CD4-positive, alpha-beta T cell treated with Interleukin-10 for 1 hour (primary cell): ENCODE measurements at regions not wholly inside any gene's neighbourhood (a gene's known extent, or its start where the extent isn't known, plus 50 kb on each side); places are given as distances from the start of the nearest gene placed in this dataset.
A peak's percentile ranks its signal among the peaks of the same experiment; 100 is the strongest.

Experiments
- DNase-seq: peaks from one replicate; pipeline ENCODE4 v3.0.0-alpha.2; 2020

GRCh38 chr4:123849495-123849894 is 452.9 kb downstream of the SPRY1 start:
- no peak for DNase-seq

GRCh38 chr4:123851521-123851920 is 454.9 kb downstream of the SPRY1 start:
- no peak for DNase-seq

GRCh38 chr4:123853651-123854050 is 457.1 kb downstream of the SPRY1 start:
- DNase-seq, result no peak

GRCh38 chr4:123856689-123857545 is 460.3 kb downstream of the SPRY1 start:
- peak; percentile 2 for DNase-seq

DNA sequence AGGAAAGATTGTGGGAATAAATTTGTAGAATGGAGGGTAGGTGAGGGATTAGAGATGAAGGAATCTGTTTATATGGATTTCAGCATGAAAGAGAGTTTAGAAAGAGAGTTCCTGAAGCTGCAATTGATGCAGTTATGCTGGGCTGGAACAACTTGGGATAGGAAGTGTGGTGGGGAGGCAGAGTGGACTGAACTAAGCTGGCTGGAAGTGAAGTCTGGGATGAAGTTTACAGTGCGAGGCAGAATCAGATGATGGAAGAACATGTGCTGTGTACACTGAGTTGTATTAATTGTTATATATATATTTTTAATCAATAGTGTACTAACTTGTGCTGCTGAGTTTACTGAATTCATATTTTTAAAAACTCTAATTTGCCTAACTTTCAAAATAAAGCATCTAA is 461.9 kb downstream of the SPRY1 start:
- DNase-seq, result no peak

DNA sequence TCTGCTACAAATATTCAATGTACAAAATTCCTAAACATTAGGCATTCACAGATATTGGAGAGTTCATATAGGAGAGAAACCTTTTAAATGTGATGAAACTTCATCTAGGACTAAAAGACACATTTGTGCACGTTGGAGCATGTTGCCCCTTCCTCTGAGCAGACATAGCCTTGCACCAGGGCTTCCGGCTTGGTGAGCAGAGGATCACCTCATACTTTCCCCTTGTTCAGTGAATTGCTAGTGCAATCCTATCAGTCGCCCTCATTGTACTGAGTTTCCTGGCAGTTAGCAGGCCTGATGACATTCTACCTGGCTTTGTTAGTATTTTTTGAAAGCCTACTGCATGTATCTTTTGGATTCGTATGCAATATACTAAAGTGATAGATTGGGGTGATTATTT is 466.2 kb downstream of the SPRY1 start:
- DNase-seq, result no peak

GRCh38 chr4:123866796-123867195 is 470.2 kb downstream of the SPRY1 start:
- DNase-seq, result no peak

GRCh38 chr4:123867910-123868587 is 471.5 kb downstream of the SPRY1 start:
- DNase-seq, result no peak

DNA sequence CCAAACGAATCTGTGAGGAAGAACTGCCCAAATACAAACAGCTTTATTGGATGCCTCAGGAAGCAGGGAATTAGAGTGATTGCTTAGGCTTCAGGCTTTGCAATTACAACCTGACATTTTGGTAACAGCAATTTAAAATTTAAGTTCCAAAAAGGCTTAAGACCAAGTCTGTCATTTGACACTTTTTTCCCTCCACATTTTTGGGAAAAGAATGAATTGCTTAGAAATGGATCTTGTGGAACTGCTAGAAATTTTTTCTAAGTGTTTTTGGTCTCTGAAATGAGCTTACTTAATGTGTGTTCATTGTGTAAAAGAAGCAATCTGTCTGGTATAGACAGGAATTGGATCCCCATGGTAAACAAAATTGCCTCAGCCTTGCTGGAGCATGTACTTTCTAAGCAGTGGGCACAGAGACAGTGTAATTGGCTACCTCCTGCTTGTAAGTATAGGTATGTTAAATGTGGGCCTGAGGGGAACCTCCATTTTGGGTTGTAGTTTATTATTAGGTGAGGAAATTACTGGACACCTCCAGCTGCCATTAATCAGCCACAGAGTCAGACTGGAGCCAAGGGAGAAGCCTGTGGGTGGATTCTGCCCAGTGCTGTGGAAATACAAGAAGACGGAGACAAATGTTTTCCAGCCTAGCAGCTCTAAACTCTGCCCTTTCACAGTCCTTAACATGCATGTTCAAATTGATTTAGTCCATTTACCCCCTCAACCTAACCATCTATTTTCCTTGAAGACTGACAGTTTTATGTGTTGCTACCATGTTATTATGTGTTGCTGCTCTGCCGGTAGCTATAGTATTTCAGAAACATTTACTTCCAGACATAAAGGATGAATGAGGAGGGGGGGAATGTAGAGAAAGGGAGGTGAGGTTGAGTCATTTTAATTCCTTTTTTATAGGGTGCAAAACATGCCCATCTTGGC is 473.0 kb downstream of the SPRY1 start:
- DNase-seq, result no peak

GRCh38 chr4:123870216-123870876 is 473.8 kb downstream of the SPRY1 start:
- no peak for DNase-seq

- no peak for DNase-seq
These were observed 474.7 kb downstream of the SPRY1 start for GRCh38 chr4:123871341-123871740.

- no peak for DNase-seq
These were observed 477.5 kb downstream of the SPRY1 start for GRCh38 chr4:123874063-123874462.

DNA sequence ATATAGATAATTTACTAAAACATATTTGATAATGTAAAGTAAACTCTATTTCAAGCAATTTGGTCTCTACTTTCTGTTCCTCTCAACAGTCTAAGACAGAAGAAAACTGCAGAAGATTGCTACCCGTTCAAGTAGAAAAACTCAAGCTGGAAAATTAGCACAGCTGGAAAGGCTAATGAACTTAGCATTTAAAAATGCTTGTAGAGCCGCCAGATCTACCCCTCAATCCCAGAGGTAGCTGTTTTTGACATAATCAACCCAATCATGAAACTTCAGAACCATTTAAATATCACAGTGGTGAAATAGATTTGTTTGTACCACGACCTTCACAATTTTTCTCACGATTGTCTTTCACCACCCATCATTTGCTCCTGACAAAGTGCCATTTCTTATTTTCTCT is 479.5 kb downstream of the SPRY1 start:
- no peak for DNase-seq

- no peak for DNase-seq
These were observed 480.1 kb downstream of the SPRY1 start for GRCh38 chr4:123876671-123877101.

DNA sequence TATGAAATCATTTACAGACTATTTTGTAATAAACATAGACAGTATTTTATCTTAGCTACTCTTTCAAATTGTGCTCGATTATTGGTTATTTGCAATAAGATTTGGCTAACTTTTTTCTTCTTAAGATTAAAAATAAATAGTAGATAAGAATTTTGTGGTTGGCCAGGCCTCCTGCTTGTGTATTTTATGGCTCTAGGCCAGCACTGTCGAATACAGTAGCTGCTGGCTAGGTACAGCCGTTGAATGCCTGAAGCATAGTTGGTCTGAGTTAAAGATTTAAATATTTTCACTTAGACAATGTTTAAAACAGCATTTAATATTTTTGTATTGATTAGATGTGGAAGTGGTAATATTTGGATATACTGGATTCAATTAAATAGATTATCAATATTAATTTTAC is 481.0 kb downstream of the SPRY1 start:
- no peak for DNase-seq

DNA sequence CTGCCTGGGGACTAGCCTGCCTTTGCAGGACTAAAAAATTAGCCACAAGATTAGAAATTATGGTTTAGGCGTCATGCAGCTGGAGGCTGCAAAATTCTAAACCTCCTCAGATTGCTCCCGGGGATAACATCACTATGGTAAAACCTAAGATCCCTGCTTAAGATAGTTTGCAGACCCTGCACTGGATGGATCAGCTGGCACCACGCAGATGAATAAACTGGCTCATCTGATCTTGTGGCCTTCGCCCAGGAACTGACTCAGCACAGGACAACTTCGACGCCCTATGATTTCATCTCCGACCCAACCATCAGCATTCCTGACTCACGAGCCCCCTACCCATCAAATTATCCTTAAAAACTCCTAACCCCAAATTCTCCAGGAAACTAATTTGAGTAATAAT is 482.4 kb downstream of the SPRY1 start:
- DNase-seq, result no peak

DNA sequence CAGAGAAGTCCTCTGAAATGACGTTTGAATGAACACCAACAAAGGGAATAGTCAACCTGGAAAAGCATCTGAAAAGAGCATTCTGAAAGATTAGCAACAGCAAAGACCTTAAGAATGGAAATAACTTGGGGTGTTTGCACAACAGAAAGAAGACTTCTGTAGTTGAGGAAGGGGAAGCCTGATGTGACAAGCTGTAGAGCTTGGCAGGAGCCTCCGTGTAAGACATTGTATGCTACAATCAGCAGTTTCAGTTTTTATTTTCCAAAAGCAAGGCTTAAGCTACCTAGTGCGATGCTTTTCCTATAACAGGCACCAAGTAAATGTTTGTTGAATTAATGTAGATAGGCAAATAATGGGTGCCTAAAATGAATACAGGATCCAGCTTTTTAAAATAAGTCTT is 484.0 kb downstream of the SPRY1 start:
- no peak for DNase-seq

DNA sequence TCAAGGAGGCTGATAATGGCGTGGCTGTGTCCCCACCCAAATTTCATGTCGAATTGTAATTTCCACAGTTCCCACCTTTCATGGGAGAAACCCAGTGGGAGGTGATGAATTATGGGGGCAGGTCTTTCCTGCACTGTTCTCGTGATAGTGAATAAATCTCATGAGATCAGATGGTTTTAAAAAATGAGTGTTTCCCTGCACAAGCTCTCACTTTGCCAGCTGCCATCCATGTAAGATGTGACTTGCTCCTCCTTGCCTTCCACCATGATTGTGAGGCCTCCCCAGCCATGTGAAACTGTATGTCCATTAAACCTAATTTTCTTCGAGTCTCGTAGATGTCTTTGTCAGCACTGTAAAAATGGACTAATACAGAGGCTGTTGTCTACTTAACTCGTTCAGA is 488.3 kb downstream of the SPRY1 start:
- DNase-seq, result no peak

- no peak for DNase-seq
These were observed 492.9 kb downstream of the SPRY1 start for GRCh38 chr4:123889507-123889906.

GRCh38 chr4:123890889-123891288 is 494.3 kb downstream of the SPRY1 start:
- no peak for DNase-seq

DNA sequence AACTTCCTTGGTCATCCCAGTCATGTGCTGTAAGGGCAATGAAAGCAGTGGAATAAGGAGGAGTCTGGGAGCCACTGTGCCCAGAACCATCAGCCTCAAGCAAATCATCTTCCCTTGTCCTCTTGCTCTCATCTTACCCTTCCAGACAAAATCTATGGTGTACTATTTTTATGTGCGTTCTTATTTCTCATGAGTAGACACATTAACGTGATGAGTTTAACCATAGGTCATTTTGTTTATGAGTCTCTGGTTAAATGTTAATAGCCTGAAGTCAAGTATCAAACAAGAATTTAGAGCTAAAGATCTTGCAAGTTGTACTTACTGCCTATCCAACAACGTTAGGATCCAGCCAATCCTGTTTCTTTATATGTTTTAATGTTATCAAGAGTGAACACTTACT is 495.3 kb downstream of the SPRY1 start:
- DNase-seq, result no peak

GRCh38 chr4:123892368-123892976 is 495.9 kb downstream of the SPRY1 start:
- no peak for DNase-seq
